ENCODE measurements at regions not wholly inside any gene's neighbourhood (a gene's known extent, or its start where the extent isn't known, plus 50 kb on each side); places are given as distances from the start of the nearest gene placed in this dataset.

DNA sequence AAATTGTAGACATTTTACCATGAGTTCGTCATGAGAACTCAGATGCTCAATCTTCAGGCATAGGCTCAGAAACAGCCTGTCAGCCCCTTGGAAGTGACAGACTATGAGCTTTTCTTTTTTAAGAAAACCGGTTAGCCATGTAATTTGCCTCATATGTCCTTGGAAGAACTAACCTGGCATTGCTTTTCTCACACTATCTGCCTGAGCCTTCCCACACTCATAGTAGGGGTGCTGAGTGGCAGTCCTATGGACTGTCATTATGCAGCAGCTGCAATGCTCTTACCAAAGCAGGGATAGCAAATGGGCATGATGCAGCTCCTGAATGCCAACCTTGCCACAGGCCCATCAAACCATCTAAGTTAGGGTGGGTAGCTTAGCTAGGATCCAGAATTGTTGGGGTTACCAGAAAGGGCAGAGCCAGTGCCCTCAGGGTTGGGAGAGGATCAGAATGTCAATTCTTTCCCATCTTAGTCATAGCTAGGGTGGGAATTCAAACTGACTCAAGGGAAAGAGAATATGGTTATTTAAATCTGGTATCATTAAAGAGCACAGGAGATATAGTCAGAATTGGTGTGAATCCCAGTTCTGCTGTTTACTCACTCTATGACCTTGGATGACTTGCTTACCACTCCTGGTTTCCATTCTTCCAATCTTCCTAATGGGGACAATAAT is 230.6 kb upstream of the CPEB2 start:
- TF ChIP-seq, protein P1, sequence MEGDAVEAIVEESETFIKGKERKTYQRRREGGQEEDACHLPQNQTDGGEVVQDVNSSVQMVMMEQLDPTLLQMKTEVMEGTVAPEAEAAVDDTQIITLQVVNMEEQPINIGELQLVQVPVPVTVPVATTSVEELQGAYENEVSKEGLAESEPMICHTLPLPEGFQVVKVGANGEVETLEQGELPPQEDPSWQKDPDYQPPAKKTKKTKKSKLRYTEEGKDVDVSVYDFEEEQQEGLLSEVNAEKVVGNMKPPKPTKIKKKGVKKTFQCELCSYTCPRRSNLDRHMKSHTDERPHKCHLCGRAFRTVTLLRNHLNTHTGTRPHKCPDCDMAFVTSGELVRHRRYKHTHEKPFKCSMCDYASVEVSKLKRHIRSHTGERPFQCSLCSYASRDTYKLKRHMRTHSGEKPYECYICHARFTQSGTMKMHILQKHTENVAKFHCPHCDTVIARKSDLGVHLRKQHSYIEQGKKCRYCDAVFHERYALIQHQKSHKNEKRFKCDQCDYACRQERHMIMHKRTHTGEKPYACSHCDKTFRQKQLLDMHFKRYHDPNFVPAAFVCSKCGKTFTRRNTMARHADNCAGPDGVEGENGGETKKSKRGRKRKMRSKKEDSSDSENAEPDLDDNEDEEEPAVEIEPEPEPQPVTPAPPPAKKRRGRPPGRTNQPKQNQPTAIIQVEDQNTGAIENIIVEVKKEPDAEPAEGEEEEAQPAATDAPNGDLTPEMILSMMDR (IDR thresholded peaks at IDR 0.05), result no peak
- TF ChIP-seq POLR2A (IDR thresholded peaks at IDR 0.05), result no peak
